ENCODE measurements at regions not wholly inside any gene's neighbourhood (a gene's known extent, or its start where the extent isn't known, plus 50 kb on each side); places are given as distances from the start of the nearest gene placed in this dataset.

GRCh38 chr18:42287047-42287446 lies 332.0 kb downstream of the PIK3C3 start:
- TF ChIP-seq CTCF (IDR thresholded peaks at IDR 0.05; ENCODE audit: insufficient read depth, low read length), result no peak
- no peak for DNase-seq (ENCODE audit: low read depth)
- no peak overlapping the region for H3K4me3 ChIP-seq (ENCODE audit: low read depth, low read length)

- no peak for TF ChIP-seq CTCF (IDR thresholded peaks at IDR 0.05; ENCODE audit: insufficient read depth, low read length)
- DNase-seq (ENCODE audit: low read depth), result no peak
These were observed 333.1 kb downstream of the PIK3C3 start for GRCh38 chr18:42288129-42288528.

GRCh38 chr18:42289526-42289925 lies 334.5 kb downstream of the PIK3C3 start:
- DNase-seq (ENCODE audit: low read depth), result no peak
- no peak overlapping the region for H3K4me3 ChIP-seq (ENCODE audit: low read depth, low read length)
- TF ChIP-seq CTCF (IDR thresholded peaks at IDR 0.05; ENCODE audit: insufficient read depth, low read length), result no peak

More at GRCh38 chr18:42288129-42288528, 333.1 kb downstream of the PIK3C3 start:
- H3K4me3 ChIP-seq (ENCODE audit: low read depth, low read length), result no peak overlapping the region

- no peak for TF ChIP-seq CTCF (IDR thresholded peaks at IDR 0.05; ENCODE audit: insufficient read depth, low read length)
- DNase-seq (ENCODE audit: low read depth), result no peak
- H3K4me3 ChIP-seq (ENCODE audit: low read depth, low read length), result no peak overlapping the region
These were observed 335.6 kb downstream of the PIK3C3 start for GRCh38 chr18:42290318-42291307.

GRCh38 chr18:42292654-42293053 lies 337.6 kb downstream of the PIK3C3 start:
- no peak for TF ChIP-seq CTCF (IDR thresholded peaks at IDR 0.05; ENCODE audit: insufficient read depth, low read length)
- H3K4me3 ChIP-seq (ENCODE audit: low read depth, low read length), result no peak overlapping the region
- no peak for DNase-seq (ENCODE audit: low read depth)

- no peak for DNase-seq (ENCODE audit: low read depth)
- TF ChIP-seq CTCF (IDR thresholded peaks at IDR 0.05; ENCODE audit: insufficient read depth, low read length), result no peak
These were observed 341.2 kb downstream of the PIK3C3 start for GRCh38 chr18:42296192-42296591.

More at GRCh38 chr18:42296192-42296591, 341.2 kb downstream of the PIK3C3 start:
- H3K4me3 ChIP-seq (ENCODE audit: low read depth, low read length), result no peak overlapping the region

Measured in fibroblast of the aortic adventitia (primary cell).